Hypothalamus (tissue), 51 donors: ENCODE measurements at regions not wholly inside any gene's neighbourhood (a gene's known extent, or its start where the extent isn't known, plus 50 kb on each side); places are given as distances from the start of the nearest gene placed in this dataset.
"Not testable (repeated sequence)": the region's sequence is repeated elsewhere in the genome, so short reads cannot be mapped to it uniquely, and the experiment has no call there.

Experiments
- DNase-seq, 51 donors: peaks; one replicate each; lab custom pipeline; 2025; lab: John Stamatoyannopoulos, UW

- DNase-seq = not testable (repeated sequence)
Measured at GRCh38 chr7:119914119-119914518, 358.9 kb upstream of the KCND2 start.

- no peak for DNase-seq
Measured at GRCh38 chr7:119916501-119916900, 356.5 kb upstream of the KCND2 start.

DNA sequence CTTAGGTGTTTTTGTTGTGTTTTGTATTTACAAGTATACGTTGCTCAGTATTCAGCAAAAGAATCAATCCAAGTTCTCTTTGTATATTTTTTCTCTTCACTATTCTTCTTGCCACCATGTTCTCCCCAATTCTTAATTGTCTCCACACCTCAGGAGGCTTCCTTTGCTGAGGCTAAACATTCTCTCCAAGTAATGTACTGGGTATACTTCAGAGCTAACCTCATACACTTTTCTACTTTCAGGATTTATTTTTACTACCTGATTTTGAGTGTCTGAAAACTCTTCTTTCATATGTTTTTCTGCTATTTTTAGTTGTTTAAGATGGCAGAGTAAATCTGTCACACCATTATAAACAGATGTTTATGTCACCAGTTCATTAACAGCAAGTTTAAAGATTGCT lies 354.8 kb upstream of the KCND2 start:
- DNase-seq = no peak

DNA sequence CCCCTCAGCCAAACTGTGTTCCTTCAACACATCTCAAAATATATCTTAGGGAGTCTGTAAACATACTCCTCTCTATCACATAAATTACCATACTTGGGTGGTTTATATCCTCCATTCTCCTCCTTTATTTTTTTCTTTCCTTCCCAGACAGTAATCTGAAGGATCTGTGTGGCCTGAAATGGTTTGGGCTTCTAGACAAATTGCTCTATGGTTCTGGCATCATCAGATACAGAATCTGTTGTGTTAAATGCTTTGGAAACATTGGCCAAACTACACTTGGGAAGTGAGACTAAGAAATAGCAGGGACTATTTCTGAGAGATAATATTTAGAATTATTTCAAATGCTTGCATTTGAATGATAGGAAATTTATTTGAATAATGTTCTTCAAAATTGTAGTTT lies 353.0 kb upstream of the KCND2 start:
- no peak for DNase-seq

GRCh38 chr7:119925581-119926289 lies 347.2 kb upstream of the KCND2 start:
- no peak for DNase-seq

DNA sequence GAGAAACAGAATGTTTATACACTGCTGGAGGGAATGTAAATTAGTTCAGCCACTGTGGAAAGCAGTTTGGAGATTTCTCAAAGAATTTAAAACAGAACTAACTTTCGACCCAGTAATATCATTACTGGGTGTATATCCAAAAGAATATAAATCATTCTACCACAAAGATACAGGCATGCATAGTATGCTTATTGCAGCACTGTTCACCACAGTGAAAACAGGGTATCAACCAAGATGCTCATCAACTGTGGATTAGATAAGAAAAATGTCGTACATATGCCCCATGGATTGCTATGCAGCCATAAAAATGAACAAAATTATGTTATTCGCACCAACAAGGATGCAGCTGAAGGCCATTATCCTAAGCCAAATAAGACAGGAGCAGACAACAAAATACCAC lies 343.1 kb upstream of the KCND2 start:
- no peak for DNase-seq

GRCh38 chr7:119931230-119931824 lies 341.6 kb upstream of the KCND2 start:
- no peak for DNase-seq

- DNase-seq = no peak
Measured at GRCh38 chr7:119935418-119936025, 337.5 kb upstream of the KCND2 start.

- DNase-seq = no peak
Measured at GRCh38 chr7:119936836-119937235, 336.1 kb upstream of the KCND2 start.

- no peak for DNase-seq
Measured at GRCh38 chr7:119937745-119938144, 335.2 kb upstream of the KCND2 start.

DNA sequence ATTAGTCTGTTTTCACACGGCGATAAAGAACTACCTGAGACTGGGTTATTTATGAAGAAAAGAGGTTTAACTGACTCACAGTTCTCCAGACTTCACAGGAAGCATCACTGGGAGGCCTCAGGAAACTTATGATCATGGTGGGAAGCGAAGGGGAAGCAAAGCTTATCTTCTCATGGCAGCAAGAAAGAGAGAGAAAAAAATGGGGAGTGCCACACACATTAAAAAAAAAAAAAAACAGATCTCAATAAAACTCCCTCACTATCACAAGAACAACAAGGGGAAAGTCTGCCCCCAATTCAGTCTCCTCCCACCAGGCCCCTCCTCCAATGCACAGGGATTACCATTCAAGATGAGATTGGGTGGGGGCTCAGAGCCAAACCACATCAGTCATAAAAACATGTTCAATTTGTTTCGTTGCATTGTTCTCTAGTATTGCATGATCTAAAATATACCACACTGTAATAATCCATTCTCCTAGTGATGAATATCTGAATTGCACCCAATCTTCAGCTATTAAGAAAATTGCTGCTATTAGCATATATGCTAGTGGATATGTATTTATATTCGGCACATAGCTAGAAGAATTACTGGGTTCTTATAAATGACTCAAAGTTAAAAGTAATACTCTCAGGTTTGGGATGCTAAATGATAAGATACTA lies 328.9 kb upstream of the KCND2 start:
- DNase-seq = no peak

DNA sequence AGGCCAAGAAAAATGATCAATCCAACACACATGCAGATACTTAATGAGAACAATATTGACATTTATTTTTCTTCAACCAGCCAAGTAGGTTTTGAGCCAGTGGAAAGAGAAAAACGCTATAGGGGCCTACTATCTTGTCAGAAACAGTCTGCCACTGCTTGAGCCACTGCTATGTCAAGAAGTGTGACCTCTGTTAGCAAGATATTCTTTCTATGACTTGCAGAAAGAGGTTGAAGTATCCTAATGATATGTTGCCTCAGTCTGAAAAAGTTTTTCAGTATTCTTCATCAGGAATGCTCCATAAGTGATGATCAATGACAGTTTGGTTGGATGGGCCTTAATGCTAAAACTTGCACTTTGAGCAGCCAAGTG lies 328.4 kb upstream of the KCND2 start:
- no peak for DNase-seq

DNA sequence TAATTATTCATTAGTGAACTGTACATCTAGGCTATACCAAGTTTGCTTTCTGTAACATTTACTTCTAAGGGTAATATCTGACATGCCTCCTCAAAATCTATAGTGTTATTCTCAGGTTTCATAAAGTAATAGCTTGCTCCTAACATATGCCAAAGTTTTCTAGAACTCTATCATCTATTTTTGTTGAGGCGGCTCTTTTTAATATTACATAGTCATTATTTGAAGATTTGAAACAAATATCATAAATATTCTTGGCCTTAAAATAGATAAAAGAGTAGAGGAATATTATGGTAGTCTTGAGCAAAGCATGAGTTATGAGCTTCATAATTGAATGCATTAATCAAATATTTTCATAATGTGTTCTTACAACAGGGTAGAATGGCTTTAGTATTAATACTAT lies 327.2 kb upstream of the KCND2 start:
- no peak for DNase-seq

GRCh38 chr7:119949053-119949452 lies 323.9 kb upstream of the KCND2 start:
- DNase-seq = no peak

DNA sequence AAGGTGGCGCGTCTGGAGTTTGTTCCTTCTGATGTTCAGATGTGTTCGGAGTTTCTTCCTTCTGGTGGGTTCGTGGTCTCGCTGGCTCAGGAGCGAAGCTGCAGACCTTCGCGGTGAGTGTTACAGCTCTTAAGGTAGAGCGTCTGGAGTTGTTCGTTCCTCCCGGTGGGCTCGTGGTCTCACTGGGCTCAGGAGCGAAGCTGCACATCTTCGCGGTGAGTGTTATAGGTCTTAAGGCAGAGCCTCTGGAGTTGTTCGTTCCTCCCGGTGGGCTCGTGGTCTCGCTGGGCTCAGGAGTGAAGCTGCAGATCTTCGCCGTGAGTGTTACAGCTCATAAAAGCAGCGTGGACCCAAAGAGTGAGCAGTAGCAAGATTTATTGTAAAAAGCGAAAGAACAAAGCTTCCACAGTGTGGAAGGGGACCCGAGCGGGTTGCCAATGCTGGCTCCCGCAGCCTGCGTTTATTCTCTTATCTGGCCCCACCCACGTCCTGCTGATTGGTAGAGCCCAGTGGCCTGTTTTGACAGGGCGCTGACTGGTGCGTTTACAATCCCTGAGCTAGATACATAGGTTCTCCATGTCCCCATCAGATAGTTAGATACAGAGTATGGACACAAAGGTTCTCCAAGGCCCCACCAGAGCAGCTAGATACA lies 322.5 kb upstream of the KCND2 start:
- not testable (repeated sequence) for DNase-seq

- DNase-seq = not testable (repeated sequence)
Measured at GRCh38 chr7:119951614-119952013, 321.4 kb upstream of the KCND2 start.

- no peak for DNase-seq
Measured at GRCh38 chr7:119957335-119957734, 315.6 kb upstream of the KCND2 start.

- DNase-seq = no peak
Measured at GRCh38 chr7:119959811-119960210, 313.2 kb upstream of the KCND2 start.

DNA sequence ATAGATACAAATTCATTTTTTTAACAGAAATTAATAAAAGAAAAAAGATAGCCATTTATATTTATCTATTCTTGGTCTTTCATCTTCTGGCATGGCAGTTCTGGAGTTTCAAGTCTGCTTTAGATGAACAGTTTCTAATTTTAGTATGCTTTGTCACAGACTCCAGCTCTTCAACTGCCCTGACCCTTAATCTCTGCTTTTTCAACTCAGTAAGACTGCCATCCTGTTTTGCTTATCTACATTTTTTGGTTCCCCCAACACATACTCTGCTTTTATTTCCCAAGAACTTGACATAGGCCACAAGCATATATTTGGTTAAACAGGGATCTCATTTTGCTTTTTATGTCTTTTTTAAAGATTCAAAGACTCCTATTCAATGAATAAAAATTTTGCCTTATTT lies 309.3 kb upstream of the KCND2 start:
- DNase-seq = no peak

GRCh38 chr7:119964065-119964464 lies 308.9 kb upstream of the KCND2 start:
- DNase-seq = no peak
